ENCODE measurements at regions not wholly inside any gene's neighbourhood (a gene's known extent, or its start where the extent isn't known, plus 50 kb on each side); places are given as distances from the start of the nearest gene placed in this dataset.
"Not testable (repeated sequence)": the region's sequence is repeated elsewhere in the genome, so short reads cannot be mapped to it uniquely, and the experiment has no call there.

- no peak for DNase-seq
Measured at GRCh38 chr2:175679231-175679630, 322.8 kb downstream of the LNPK start.

GRCh38 chr2:175677880-175678279 lies 324.2 kb downstream of the LNPK start:
- no peak for DNase-seq

GRCh38 chr2:175676813-175677212 lies 325.3 kb downstream of the LNPK start:
- DNase-seq, result no peak

- not testable (repeated sequence) for DNase-seq
Measured at GRCh38 chr2:175668804-175669203, 333.3 kb downstream of the LNPK start.

- DNase-seq, result no peak
Measured at GRCh38 chr2:175662335-175662734, 339.7 kb downstream of the LNPK start.

GRCh38 chr2:175648577-175649063 lies 353.4 kb downstream of the LNPK start:
- no peak for DNase-seq

GRCh38 chr2:175647058-175647457 lies 355.0 kb downstream of the LNPK start:
- no peak for DNase-seq

GRCh38 chr2:175640655-175641054 lies 361.4 kb downstream of the LNPK start:
- DNase-seq, result no peak

GRCh38 chr2:175633227-175633626 lies 368.8 kb downstream of the LNPK start:
- no peak for DNase-seq

- no peak for DNase-seq
Measured at GRCh38 chr2:175631245-175631623, 370.8 kb downstream of the LNPK start.

- DNase-seq, result no peak
Measured at GRCh38 chr2:175630280-175631244, 371.5 kb downstream of the LNPK start.

GRCh38 chr2:175628243-175628642 lies 373.8 kb downstream of the LNPK start:
- no peak for DNase-seq

- DNase-seq, result no peak
Measured at GRCh38 chr2:175627405-175627804, 374.7 kb downstream of the LNPK start.

GRCh38 chr2:175626796-175627195 lies 375.3 kb downstream of the LNPK start:
- DNase-seq, result no peak

- DNase-seq, result no peak
Measured at GRCh38 chr2:175624785-175625184, 377.3 kb downstream of the LNPK start.

GRCh38 chr2:175624211-175624761 lies 377.8 kb downstream of the LNPK start:
- no peak for DNase-seq

- DNase-seq, result no peak
Measured at GRCh38 chr2:175621821-175622220, 380.2 kb downstream of the LNPK start.

GRCh38 chr2:175620106-175620505 lies 382.0 kb downstream of the LNPK start:
- no peak for DNase-seq

GRCh38 chr2:175619179-175620045 lies 382.7 kb downstream of the LNPK start:
- DNase-seq, result no peak

- DNase-seq, result no peak
Measured at GRCh38 chr2:175612280-175612679, 389.8 kb downstream of the LNPK start.

GRCh38 chr2:175606010-175606841 lies 395.8 kb downstream of the LNPK start:
- DNase-seq, result no peak

- no peak for DNase-seq
Measured at GRCh38 chr2:175605640-175606009, 396.4 kb downstream of the LNPK start.
